Activated naive CD4-positive, alpha-beta T cell (primary cell): ENCODE measurements at regions not wholly inside any gene's neighbourhood (a gene's known extent, or its start where the extent isn't known, plus 50 kb on each side); places are given as distances from the start of the nearest gene placed in this dataset.
"Not testable (repeated sequence)": the region's sequence is repeated elsewhere in the genome, so short reads cannot be mapped to it uniquely, and the experiment has no call there.

Source experiments
- DNase-seq, 4 experiments: peaks; one replicate each; lab custom pipeline; 2025; lab: John Stamatoyannopoulos, UW

- not testable (repeated sequence) for DNase-seq
Observed at GRCh38 chr3:30328935-30329334, 277.5 kb upstream of the TGFBR2 start.

- DNase-seq = no peak
Observed at GRCh38 chr3:30331519-30331918, 274.9 kb upstream of the TGFBR2 start.

GRCh38 chr3:30332196-30333021 is 274.0 kb upstream of the TGFBR2 start:
- peak in 2 of 4 experiments; percentile 6 to 12 for DNase-seq

- no peak for DNase-seq
Observed at GRCh38 chr3:30333143-30333542, 273.3 kb upstream of the TGFBR2 start.

GRCh38 chr3:30333903-30334302 is 272.5 kb upstream of the TGFBR2 start:
- no peak for DNase-seq

- no peak for DNase-seq
Observed at GRCh38 chr3:30340500-30340899, 265.9 kb upstream of the TGFBR2 start.

GRCh38 chr3:30341079-30341478 is 265.3 kb upstream of the TGFBR2 start:
- DNase-seq = no peak

- DNase-seq = no peak
Observed at GRCh38 chr3:30341851-30342250, 264.6 kb upstream of the TGFBR2 start.

- DNase-seq = no peak
Observed at GRCh38 chr3:30342318-30343060, 263.9 kb upstream of the TGFBR2 start.

- DNase-seq = no peak
Observed at GRCh38 chr3:30343067-30343831, 263.2 kb upstream of the TGFBR2 start.

- no peak for DNase-seq
Observed at GRCh38 chr3:30343861-30344260, 262.5 kb upstream of the TGFBR2 start.

- DNase-seq = no peak
Observed at GRCh38 chr3:30344288-30344687, 262.1 kb upstream of the TGFBR2 start.

- DNase-seq = no peak
Observed at GRCh38 chr3:30346933-30347320, 259.5 kb upstream of the TGFBR2 start.

- no peak for DNase-seq
Observed at GRCh38 chr3:30347679-30348216, 258.7 kb upstream of the TGFBR2 start.

GRCh38 chr3:30349507-30349906 is 256.9 kb upstream of the TGFBR2 start:
- DNase-seq = no peak

- DNase-seq = no peak
Observed at GRCh38 chr3:30350011-30350410, 256.4 kb upstream of the TGFBR2 start.

GRCh38 chr3:30350901-30351300 is 255.5 kb upstream of the TGFBR2 start:
- DNase-seq = no peak

- no peak for DNase-seq
Observed at GRCh38 chr3:30352410-30353318, 253.7 kb upstream of the TGFBR2 start.

- DNase-seq = peak in 1 of 4 experiments; percentile 21
Observed at GRCh38 chr3:30353711-30354467, 252.5 kb upstream of the TGFBR2 start.

- DNase-seq = no peak
Observed at GRCh38 chr3:30354513-30354912, 251.9 kb upstream of the TGFBR2 start.
